Erythroblast (primary cell): ENCODE measurements at regions not wholly inside any gene's neighbourhood (a gene's known extent, or its start where the extent isn't known, plus 50 kb on each side); places are given as distances from the start of the nearest gene placed in this dataset.

Source experiments
- GATA1 ChIP-seq: IDR thresholded peaks from 2 replicates; pipeline ENCODE4 v1.6.1; 2011; ENCODE audit warnings: low read depth, mild to moderate bottlenecking, control low read depth, low read length, moderate library complexity
- POLR2A ChIP-seq: IDR thresholded peaks from 2 replicates; pipeline ENCODE4 v1.6.1; 2011; ENCODE audit warnings: mild to moderate bottlenecking, low read length

- TF ChIP-seq POLR2A (no peak), GATA1 (no peak)
Measured at GRCh38 chr19:30804751-30805150, 432.6 kb downstream of the ZNF536 start.
